Heart right ventricle (tissue), 16 donors: ENCODE measurements at regions not wholly inside any gene's neighbourhood (a gene's known extent, or its start where the extent isn't known, plus 50 kb on each side); places are given as distances from the start of the nearest gene placed in this dataset.

Source experiments
- ATAC-seq, 8 donors: fragments of 200-7000 bp; cut with Tn5 transposase; one replicate each; pipeline ENCODE4 v1.9.1; 2020; ENCODE audit warnings: mild to moderate bottlenecking in 8 of 8, moderate library complexity in 8 of 8, moderate number of reproducible peaks in 1 of 8
- DNase-seq, 2 donors: peaks; one replicate each; pipeline ENCODE4 v3.0.0-alpha.2; 2020
- H3K27ac ChIP-seq, 10 donors: fragments of 200-600 bp; sonication (generic) in 2 of 10; one replicate each; pipeline versions ENCODE4 v1.5.0 to v1.8.0; 2020 to 2022; ENCODE audit warnings: mild to moderate bottlenecking in 3 of 10
- H3K27me3 ChIP-seq, 7 donors: fragments of 200-600 bp; one replicate each; pipeline ENCODE4 v1.8.0; 2021 to 2022; ENCODE audit warnings: mild to moderate bottlenecking in 2 of 7
- H3K36me3 ChIP-seq, 9 donors: fragments of 200-600 bp; sonication (generic) in 1 of 9; one replicate each; pipeline versions ENCODE4 v1.5.0 to v1.8.0; 2020 to 2022; ENCODE audit warnings: mild to moderate bottlenecking in 2 of 9
- H3K4me1 ChIP-seq, 9 donors: fragments of 200-600 bp; sonication (generic) in 1 of 9; one replicate each; pipeline versions ENCODE4 v1.5.0 to v1.8.0; 2020 to 2022; ENCODE audit warnings: mild to moderate bottlenecking in 4 of 9
- H3K4me3 ChIP-seq, 10 donors: fragments of 200-600 bp; sonication (generic) in 2 of 10; one replicate each; pipeline versions ENCODE4 v1.5.0 to v1.8.0; 2020 to 2022; ENCODE audit warnings: mild to moderate bottlenecking in 7 of 10, moderate library complexity in 2 of 10
- H3K9me3 ChIP-seq, 11 donors: fragments of 200-600 bp in 10 of 11; sonication (generic) in 2 of 11; one replicate each; pipeline versions ENCODE4 v1.5.0 to v1.8.0; 2013 to 2022; ENCODE audit warnings: mild to moderate bottlenecking in 2 of 11, control low read depth in 1 of 11, moderate library complexity in 1 of 11
- WGBS, 2 donors: extraction: QIAGEN DNeasy Blood & Tissue Kit; methylation state at CpG; one replicate each; pipeline ENCODE4 v1.1.7; 2013; ENCODE audit warnings: inconsistent platforms in 1 of 2; 5-methylcytosine and 5-hydroxymethylcytosine counted together
- intact Hi-C, 10 donors: fragments of 100-400 bp; cut with DNase I; formaldehyde crosslinking; loops; one replicate each; pipeline versions ENCODE4 v1.11.1 to v1.14.2; 2022
- TF ChIP-seq, protein P1 (sequence below), 9 donors: fragments of 200-600 bp; sonication (generic) in 2 of 9; IDR thresholded peaks; one replicate each; pipeline versions ENCODE4 v1.5.0 to v1.8.0; 2021 to 2022; ENCODE audit warnings: antibody characterized with exemption in 9 of 9, mild to moderate bottlenecking in 5 of 9, moderate library complexity in 1 of 9
- donor health status: Arrhythmogenic right ventricular cardiomyopathy.
- donor health status: ischemic (EF 13 %, LVEDD 7.1; RV severe dilation, severe dysfunction).
- donor health status: healthy with polysubstance abuse.
- donor health status: DM: no; HTN: yes; CAD: no.
- donor health status: DM: no; HTN: no; CAD: no.
- donor health status: ischemic (EF 25% LVEDD 6.9; RV normal size, moderate dysfunction).
- donor health status: ischemic (EF 25% LVEDD 5.7; RV mildly dilated, moderate dysfunction).
- donor health status: healthy.
- donor health status: DM: yes; HTN: yes; CAD: no.
- donor health status: Ischemic cardiomyopathy.
- donor health status: ischemic (EF 35%, LVEDD 5.7; RV mildly dilated, moderate dysfunction).
- donor health status: nonischemic (EF 11% LVEDD 7.7; RV severe dilation, severe dysfunction).
- donor health status: DM: yes; HTN: yes; CAD: no.
- donor health status: PGD.
- donor health status: ischemic (EF 29% LVEDD 5.4; RV normal size, mild dysfunction).
- donor health status: nonischemic (EF 23%, LVEDD 6.1; RV moderate dilation, normal function).

DNA sequence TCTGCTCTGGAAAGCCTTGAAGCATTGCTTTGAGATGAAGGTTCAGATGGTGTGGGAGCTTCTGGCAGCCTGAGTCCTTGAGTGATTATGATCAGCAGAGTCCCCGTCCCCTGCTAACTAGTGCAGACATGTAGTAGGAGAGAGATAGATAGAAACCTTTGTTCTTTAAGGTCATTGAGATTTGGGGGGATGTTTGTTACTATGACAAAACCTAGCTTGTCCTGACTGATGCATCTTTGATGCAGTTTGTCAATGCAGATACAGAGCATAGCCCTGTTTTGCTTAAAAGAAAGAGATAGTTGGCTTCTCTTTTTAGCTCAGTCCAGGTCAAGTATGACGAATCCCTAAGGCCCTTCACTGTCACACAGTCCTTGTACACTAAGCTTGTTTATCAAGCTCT lies 274.6 kb upstream of the DPP10 start:
- DNase-seq (no peak), ATAC-seq (no peak)
- Histone ChIP-seq H3K27ac (no peak overlapping the region), H3K4me1 (no peaks in the 10 kb centered on the region), H3K9me3 (peaks cover 0 to 4% (median 0%) of the 10 kb centered on the region in 11 donors), H3K4me3 (no peak overlapping the region), H3K27me3 (no peaks in the 10 kb centered on the region), H3K36me3 (no peaks in the 10 kb centered on the region)
- TF ChIP-seq, protein P1, sequence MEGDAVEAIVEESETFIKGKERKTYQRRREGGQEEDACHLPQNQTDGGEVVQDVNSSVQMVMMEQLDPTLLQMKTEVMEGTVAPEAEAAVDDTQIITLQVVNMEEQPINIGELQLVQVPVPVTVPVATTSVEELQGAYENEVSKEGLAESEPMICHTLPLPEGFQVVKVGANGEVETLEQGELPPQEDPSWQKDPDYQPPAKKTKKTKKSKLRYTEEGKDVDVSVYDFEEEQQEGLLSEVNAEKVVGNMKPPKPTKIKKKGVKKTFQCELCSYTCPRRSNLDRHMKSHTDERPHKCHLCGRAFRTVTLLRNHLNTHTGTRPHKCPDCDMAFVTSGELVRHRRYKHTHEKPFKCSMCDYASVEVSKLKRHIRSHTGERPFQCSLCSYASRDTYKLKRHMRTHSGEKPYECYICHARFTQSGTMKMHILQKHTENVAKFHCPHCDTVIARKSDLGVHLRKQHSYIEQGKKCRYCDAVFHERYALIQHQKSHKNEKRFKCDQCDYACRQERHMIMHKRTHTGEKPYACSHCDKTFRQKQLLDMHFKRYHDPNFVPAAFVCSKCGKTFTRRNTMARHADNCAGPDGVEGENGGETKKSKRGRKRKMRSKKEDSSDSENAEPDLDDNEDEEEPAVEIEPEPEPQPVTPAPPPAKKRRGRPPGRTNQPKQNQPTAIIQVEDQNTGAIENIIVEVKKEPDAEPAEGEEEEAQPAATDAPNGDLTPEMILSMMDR (IDR thresholded peaks at IDR 0.05): no peak
- intact Hi-C loops: no loop called here
- 55 to 62% methylated on average over 2 of the region's 2 CpGs for WGBS, 2 donors

GRCh38 chr2:114170070-114170469 lies 272.4 kb upstream of the DPP10 start:
- Histone ChIP-seq H3K27ac (no peak overlapping the region), H3K27me3 (peaks cover 0 to 4% (median 0%) of the 10 kb centered on the region in 7 donors), H3K4me3 (no peak overlapping the region), H3K9me3 (peaks cover 0 to 4% (median 0%) of the 10 kb centered on the region in 11 donors), H3K36me3 (no peaks in the 10 kb centered on the region), H3K4me1 (no peaks in the 10 kb centered on the region)
- TF ChIP-seq, protein P1 (IDR thresholded peaks at IDR 0.05): no peak
- DNase-seq: no peak
- 64 to 69% methylated on average over 1 of the region's 1 CpG for WGBS, 2 donors
- ATAC-seq: no peak
- intact Hi-C loops: no loop called here

DNA sequence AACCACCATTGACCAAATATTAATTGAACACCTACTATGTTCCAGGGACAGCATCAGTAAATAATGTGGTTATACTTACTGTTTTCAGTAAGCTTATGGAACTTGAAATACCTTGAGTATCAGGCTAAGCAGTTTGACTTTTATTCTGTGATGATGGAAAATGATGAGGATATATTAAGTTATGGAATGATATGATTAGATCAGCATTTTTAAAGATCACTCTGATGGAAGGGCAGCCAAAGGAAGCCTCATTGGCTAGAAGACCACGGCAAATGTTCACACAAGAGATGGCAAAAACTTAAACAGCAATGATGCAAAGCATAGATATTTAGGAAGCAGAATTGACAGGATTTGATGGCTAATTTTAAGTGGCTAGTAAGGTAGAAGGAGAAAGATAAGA lies 266.9 kb upstream of the DPP10 start:
- no peak for DNase-seq
- no peak for ATAC-seq

GRCh38 chr2:114185501-114185900 lies 256.9 kb upstream of the DPP10 start:
- no peaks in the 10 kb centered on the region for H3K36me3 ChIP-seq

More for the DNA sequence above, 266.9 kb upstream of the DPP10 start:
- no peaks in the 10 kb centered on the region for H3K4me1 ChIP-seq
- TF ChIP-seq, protein P1 (IDR thresholded peaks at IDR 0.05): no peak
- H3K36me3 ChIP-seq: no peaks in the 10 kb centered on the region
- intact Hi-C loops: no loop called here
- H3K27ac ChIP-seq: no peak overlapping the region
- H3K27me3 ChIP-seq: peaks cover 0 to 4% (median 0%) of the 10 kb centered on the region in 7 donors
- H3K9me3 ChIP-seq: peaks cover 0 to 2% (median 0%) of the 10 kb centered on the region in 11 donors
- no peak overlapping the region for H3K4me3 ChIP-seq
- 79 to 80% methylated on average over 1 of the region's 1 CpG for WGBS, 2 donors

More at GRCh38 chr2:114185501-114185900, 256.9 kb upstream of the DPP10 start:
- DNase-seq: no peak
- H3K4me1 ChIP-seq: no peaks in the 10 kb centered on the region
- H3K9me3 ChIP-seq: peaks cover 0 to 11% (median 0%) of the 10 kb centered on the region in 11 donors
- no peak overlapping the region for H3K4me3 ChIP-seq
- intact Hi-C loops: no loop called here
- 50 to 63% methylated on average over 2 of the region's 2 CpGs for WGBS, 2 donors
- TF ChIP-seq, protein P1 (IDR thresholded peaks at IDR 0.05): no peak
- no peak overlapping the region for H3K27ac ChIP-seq
- H3K27me3 ChIP-seq: peaks cover 0 to 13% (median 0%) of the 10 kb centered on the region in 7 donors
- ATAC-seq: no peak
